ENCODE measurements at regions not wholly inside any gene's neighbourhood (a gene's known extent, or its start where the extent isn't known, plus 50 kb on each side); places are given as distances from the start of the nearest gene placed in this dataset.
A peak's percentile ranks its signal among the peaks of the same experiment; 100 is the strongest.

DNA sequence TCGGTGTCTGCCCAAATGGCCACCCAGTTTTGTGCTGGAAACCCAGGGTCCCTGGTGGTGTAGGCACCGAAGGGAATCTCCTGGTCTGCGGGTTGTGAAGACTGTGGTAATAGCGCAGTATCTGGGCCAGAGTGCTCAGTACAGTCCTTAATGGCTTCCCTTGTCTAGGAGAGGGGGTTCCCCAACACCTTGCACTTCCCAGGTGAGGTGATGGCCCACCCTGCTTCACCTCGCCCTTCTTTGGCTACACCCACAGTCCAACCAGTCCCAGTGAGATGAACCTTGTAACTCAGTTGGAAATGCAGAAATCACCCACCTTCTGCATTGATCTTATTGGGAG is 402.4 kb downstream of the SRGAP2C start:
- no peak overlapping the region for H2BK5ac ChIP-seq (ENCODE audit: low read depth, low read length, poor library complexity, severe bottlenecking)

DNA sequence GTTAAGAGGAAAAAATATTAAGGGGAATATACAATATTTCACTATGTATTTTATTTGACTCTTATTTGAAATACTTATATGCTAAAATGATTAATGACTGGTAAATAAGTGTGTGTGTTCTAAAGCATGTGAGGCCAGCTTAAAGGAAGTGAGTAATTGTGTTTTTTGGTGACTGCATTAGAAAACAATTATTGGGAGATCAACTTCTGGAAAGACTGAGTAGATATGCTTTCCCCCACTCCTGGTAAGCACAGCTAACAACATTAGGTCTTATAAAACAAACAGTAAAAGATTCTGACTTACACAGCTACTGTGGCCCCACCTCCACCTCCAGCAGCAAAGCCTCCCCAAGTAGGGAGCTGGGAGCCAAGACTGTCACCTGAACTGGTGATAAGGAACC is 403.0 kb downstream of the SRGAP2C start:
- H2AFZ ChIP-seq (ENCODE audit: low read depth, low read length) = no peak overlapping the region
- H3K4me1 ChIP-seq (ENCODE audit: control insufficient read depth, insufficient read depth, low read depth, low read length) = peaks cover 10% of the 10 kb centered on the region
- H4K91ac ChIP-seq (ENCODE audit: low read length) = no peak overlapping the region
- H2BK15ac ChIP-seq (ENCODE audit: low read depth, poor library complexity, severe bottlenecking) = no peak overlapping the region
- H2BK5ac ChIP-seq (ENCODE audit: low read depth, low read length, poor library complexity, severe bottlenecking) = no peak overlapping the region
- peak; percentile 3 for DNase-seq
- H3K79me1 ChIP-seq (replicated peaks; ENCODE audit: low read length, poor library complexity, severe bottlenecking) = no peaks in the 10 kb centered on the region
- no peak overlapping the region for H2BK120ac ChIP-seq (ENCODE audit: low read depth, low read length)
- H3K4me3 ChIP-seq (ENCODE audit: insufficient read depth in 1 of 2, low read depth in 1 of 2, low read length in 2 of 2) = no peak overlapping the region
- no peak overlapping the region for H3K14ac ChIP-seq (ENCODE audit: low read length in 2 of 2)
- H3K4ac ChIP-seq (ENCODE audit: low read depth in 1 of 2, low read length in 2 of 2) = no peak overlapping the region
- H2AK5ac ChIP-seq (ENCODE audit: low read length, severe bottlenecking) = no peak overlapping the region
- H3K9me3 ChIP-seq (ENCODE audit: control insufficient read depth, low read length) = no peaks in the 10 kb centered on the region
- no peak overlapping the region for H4K8ac ChIP-seq (ENCODE audit: low read length)
- no peak overlapping the region for H2BK12ac ChIP-seq (ENCODE audit: low read length in 2 of 2)
- no peaks in the 10 kb centered on the region for H3K36me3 ChIP-seq (ENCODE audit: control insufficient read depth in 1 of 2, insufficient read depth in 2 of 2, low read depth in 1 of 2, low read length in 2 of 2)
- H3K23ac ChIP-seq (ENCODE audit: low read length in 2 of 2) = no peak overlapping the region
- no peaks in the 10 kb centered on the region for H3K27me3 ChIP-seq (ENCODE audit: control insufficient read depth in 1 of 2, insufficient read depth in 1 of 2, low read length in 2 of 2)
- no peak overlapping the region for H3K9ac ChIP-seq (ENCODE audit: low read length)
- no peak overlapping the region for H3K27ac ChIP-seq (ENCODE audit: low read length, poor library complexity, severe bottlenecking)
- H3K18ac ChIP-seq (ENCODE audit: low read depth in 1 of 2, low read length in 2 of 2) = no peak overlapping the region
- no peak overlapping the region for H3K4me2 ChIP-seq (ENCODE audit: low read length, poor library complexity, severe bottlenecking)

More for the DNA sequence above, 402.4 kb downstream of the SRGAP2C start:
- H3K14ac ChIP-seq (ENCODE audit: low read length in 2 of 2) = no peak overlapping the region
- no peak overlapping the region for H3K4me2 ChIP-seq (ENCODE audit: low read length, poor library complexity, severe bottlenecking)
- H3K18ac ChIP-seq (ENCODE audit: low read depth in 1 of 2, low read length in 2 of 2) = no peak overlapping the region
- H4K91ac ChIP-seq (ENCODE audit: low read length) = no peak overlapping the region
- no peak overlapping the region for H3K27ac ChIP-seq (ENCODE audit: low read length, poor library complexity, severe bottlenecking)
- H3K4me1 ChIP-seq (ENCODE audit: control insufficient read depth, insufficient read depth, low read depth, low read length) = peaks cover 10% of the 10 kb centered on the region
- no peak overlapping the region for H2BK15ac ChIP-seq (ENCODE audit: low read depth, poor library complexity, severe bottlenecking)
- H3K79me1 ChIP-seq (replicated peaks; ENCODE audit: low read length, poor library complexity, severe bottlenecking) = no peaks in the 10 kb centered on the region
- H4K8ac ChIP-seq (ENCODE audit: low read length) = peak overlapping the region; percentile 66
- no peaks in the 10 kb centered on the region for H3K27me3 ChIP-seq (ENCODE audit: control insufficient read depth in 1 of 2, insufficient read depth in 1 of 2, low read length in 2 of 2)
- no peaks in the 10 kb centered on the region for H3K9me3 ChIP-seq (ENCODE audit: control insufficient read depth, low read length)
- H3K4ac ChIP-seq (ENCODE audit: low read depth in 1 of 2, low read length in 2 of 2) = no peak overlapping the region
- no peak overlapping the region for H3K23ac ChIP-seq (ENCODE audit: low read length in 2 of 2)
- no peak overlapping the region for H2BK120ac ChIP-seq (ENCODE audit: low read depth, low read length)
- 90% methylated on average over 5 of the region's 5 CpGs for WGBS
- no peak overlapping the region for H2AFZ ChIP-seq (ENCODE audit: low read depth, low read length)
- H2BK12ac ChIP-seq (ENCODE audit: low read length in 2 of 2) = no peak overlapping the region
- H3K36me3 ChIP-seq (ENCODE audit: control insufficient read depth in 1 of 2, insufficient read depth in 2 of 2, low read depth in 1 of 2, low read length in 2 of 2) = no peaks in the 10 kb centered on the region
- no peak for DNase-seq
- H2AK5ac ChIP-seq (ENCODE audit: low read length, severe bottlenecking) = no peak overlapping the region
- H3K9ac ChIP-seq (ENCODE audit: low read length) = no peak overlapping the region
- no peak overlapping the region for H3K4me3 ChIP-seq (ENCODE audit: insufficient read depth in 1 of 2, low read depth in 1 of 2, low read length in 2 of 2)

DNA sequence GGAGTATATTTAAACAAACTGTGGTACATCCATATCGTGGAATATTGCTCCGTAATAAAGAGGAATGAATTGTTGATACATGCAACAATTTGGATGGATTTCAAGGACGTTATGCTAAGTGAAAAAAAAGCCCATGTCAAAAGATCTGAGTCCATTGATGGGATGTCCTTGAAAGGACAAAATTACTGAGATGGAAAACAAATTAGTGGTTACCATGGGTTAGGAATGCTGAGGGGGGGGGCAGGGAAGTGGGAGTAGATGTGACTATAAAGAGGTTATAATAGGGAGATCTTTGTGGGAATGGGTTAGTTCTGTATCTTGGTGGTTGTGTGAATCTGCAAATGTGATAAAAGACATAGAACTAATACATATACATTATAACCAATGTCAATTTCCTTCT is 409.3 kb downstream of the SRGAP2C start:
- WGBS = 86% methylated on average over 3 of the region's 3 CpGs
- Histone ChIP-seq H3K4me3 (ENCODE audit: insufficient read depth in 1 of 2, low read depth in 1 of 2, low read length in 2 of 2) (no peak overlapping the region), H2BK120ac (ENCODE audit: low read depth, low read length) (no peak overlapping the region), H4K91ac (ENCODE audit: low read length) (no peak overlapping the region), H2BK12ac (ENCODE audit: low read length in 2 of 2) (no peak overlapping the region), H3K23ac (ENCODE audit: low read length in 2 of 2) (no peak overlapping the region), H3K27me3 (ENCODE audit: control insufficient read depth in 1 of 2, insufficient read depth in 1 of 2, low read length in 2 of 2) (no peaks in the 10 kb centered on the region), H3K4me1 (ENCODE audit: control insufficient read depth, insufficient read depth, low read depth, low read length) (no peaks in the 10 kb centered on the region), H2BK5ac (ENCODE audit: low read depth, low read length, poor library complexity, severe bottlenecking) (no peak overlapping the region), H2AFZ (ENCODE audit: low read depth, low read length) (no peak overlapping the region), H3K36me3 (ENCODE audit: control insufficient read depth in 1 of 2, insufficient read depth in 2 of 2, low read depth in 1 of 2, low read length in 2 of 2) (no peaks in the 10 kb centered on the region), H2BK15ac (ENCODE audit: low read depth, poor library complexity, severe bottlenecking) (no peak overlapping the region), H3K14ac (ENCODE audit: low read length in 2 of 2) (no peak overlapping the region), H3K27ac (ENCODE audit: low read length, poor library complexity, severe bottlenecking) (no peak overlapping the region), H3K18ac (ENCODE audit: low read depth in 1 of 2, low read length in 2 of 2) (no peak overlapping the region), H3K9ac (ENCODE audit: low read length) (no peak overlapping the region), H3K9me3 (ENCODE audit: control insufficient read depth, low read length) (no peaks in the 10 kb centered on the region), H3K79me1 (replicated peaks; ENCODE audit: low read length, poor library complexity, severe bottlenecking) (no peaks in the 10 kb centered on the region), H2AK5ac (ENCODE audit: low read length, severe bottlenecking) (no peak overlapping the region), H4K8ac (ENCODE audit: low read length) (no peak overlapping the region), H3K4ac (ENCODE audit: low read depth in 1 of 2, low read length in 2 of 2) (no peak overlapping the region), H3K4me2 (ENCODE audit: low read length, poor library complexity, severe bottlenecking) (no peak overlapping the region)
- no peak for DNase-seq

DNA sequence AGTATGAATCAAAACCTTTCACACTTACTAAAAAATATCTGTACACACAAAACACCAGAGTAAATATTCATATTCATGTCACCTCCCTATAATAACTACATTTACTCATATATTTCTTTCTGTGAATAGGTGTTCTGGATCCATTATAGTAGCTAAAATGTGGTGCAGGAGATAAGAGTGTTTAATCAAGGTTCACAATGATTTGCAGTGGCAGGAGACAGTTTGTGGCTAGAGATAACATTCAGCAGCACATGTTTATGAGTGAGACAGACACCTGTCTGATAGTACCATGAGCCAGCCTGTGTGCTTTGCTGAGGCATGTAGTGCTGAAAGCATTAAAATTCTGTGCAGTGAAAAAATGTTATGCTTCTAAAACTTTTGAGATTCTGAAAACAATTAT is 410.3 kb downstream of the SRGAP2C start:
- Histone ChIP-seq H3K9me3 (ENCODE audit: control insufficient read depth, low read length) (no peaks in the 10 kb centered on the region), H4K91ac (ENCODE audit: low read length) (no peak overlapping the region), H3K14ac (ENCODE audit: low read length in 2 of 2) (no peak overlapping the region), H2BK5ac (ENCODE audit: low read depth, low read length, poor library complexity, severe bottlenecking) (no peak overlapping the region), H3K79me1 (replicated peaks; ENCODE audit: low read length, poor library complexity, severe bottlenecking) (no peaks in the 10 kb centered on the region), H3K4ac (ENCODE audit: low read depth in 1 of 2, low read length in 2 of 2) (no peak overlapping the region), H3K23ac (ENCODE audit: low read length in 2 of 2) (no peak overlapping the region), H3K18ac (ENCODE audit: low read depth in 1 of 2, low read length in 2 of 2) (no peak overlapping the region), H2AK5ac (ENCODE audit: low read length, severe bottlenecking) (no peak overlapping the region), H4K8ac (ENCODE audit: low read length) (no peak overlapping the region), H3K27ac (ENCODE audit: low read length, poor library complexity, severe bottlenecking) (no peak overlapping the region), H3K4me3 (ENCODE audit: insufficient read depth in 1 of 2, low read depth in 1 of 2, low read length in 2 of 2) (no peak overlapping the region), H3K36me3 (ENCODE audit: control insufficient read depth in 1 of 2, insufficient read depth in 2 of 2, low read depth in 1 of 2, low read length in 2 of 2) (no peaks in the 10 kb centered on the region), H2BK15ac (ENCODE audit: low read depth, poor library complexity, severe bottlenecking) (no peak overlapping the region), H3K9ac (ENCODE audit: low read length) (no peak overlapping the region), H2AFZ (ENCODE audit: low read depth, low read length) (no peak overlapping the region), H3K4me2 (ENCODE audit: low read length, poor library complexity, severe bottlenecking) (no peak overlapping the region), H2BK120ac (ENCODE audit: low read depth, low read length) (no peak overlapping the region), H2BK12ac (ENCODE audit: low read length in 2 of 2) (no peak overlapping the region), H3K4me1 (ENCODE audit: control insufficient read depth, insufficient read depth, low read depth, low read length) (no peaks in the 10 kb centered on the region), H3K27me3 (ENCODE audit: control insufficient read depth in 1 of 2, insufficient read depth in 1 of 2, low read length in 2 of 2) (no peaks in the 10 kb centered on the region)
- no peak for DNase-seq

Data from mesenchymal stem cell (in vitro differentiated cells and primary cell).